LNCaP clone FGC (cell line): ENCODE measurements at regions not wholly inside any gene's neighbourhood (a gene's known extent, or its start where the extent isn't known, plus 50 kb on each side); places are given as distances from the start of the nearest gene placed in this dataset.

Experiments used
- DNase-seq: peaks from one replicate; pipeline ENCODE4 v3.0.0-alpha.2; 2011; ENCODE audit warnings: low read depth
- H3K4me3 ChIP-seq: 2 replicates; pipeline ENCODE4 v1.5.1; 2011; ENCODE audit warnings: mild to moderate bottlenecking, low read depth, low read length, control low read depth
- TF ChIP-seq, protein P1 (sequence below): IDR thresholded peaks from 2 replicates; pipeline ENCODE4 v1.5.1; 2012; ENCODE audit warnings: mild to moderate bottlenecking; ENCODE audit not compliant: control insufficient read depth, insufficient read depth; ENCODE audit errors: extremely low read depth

DNA sequence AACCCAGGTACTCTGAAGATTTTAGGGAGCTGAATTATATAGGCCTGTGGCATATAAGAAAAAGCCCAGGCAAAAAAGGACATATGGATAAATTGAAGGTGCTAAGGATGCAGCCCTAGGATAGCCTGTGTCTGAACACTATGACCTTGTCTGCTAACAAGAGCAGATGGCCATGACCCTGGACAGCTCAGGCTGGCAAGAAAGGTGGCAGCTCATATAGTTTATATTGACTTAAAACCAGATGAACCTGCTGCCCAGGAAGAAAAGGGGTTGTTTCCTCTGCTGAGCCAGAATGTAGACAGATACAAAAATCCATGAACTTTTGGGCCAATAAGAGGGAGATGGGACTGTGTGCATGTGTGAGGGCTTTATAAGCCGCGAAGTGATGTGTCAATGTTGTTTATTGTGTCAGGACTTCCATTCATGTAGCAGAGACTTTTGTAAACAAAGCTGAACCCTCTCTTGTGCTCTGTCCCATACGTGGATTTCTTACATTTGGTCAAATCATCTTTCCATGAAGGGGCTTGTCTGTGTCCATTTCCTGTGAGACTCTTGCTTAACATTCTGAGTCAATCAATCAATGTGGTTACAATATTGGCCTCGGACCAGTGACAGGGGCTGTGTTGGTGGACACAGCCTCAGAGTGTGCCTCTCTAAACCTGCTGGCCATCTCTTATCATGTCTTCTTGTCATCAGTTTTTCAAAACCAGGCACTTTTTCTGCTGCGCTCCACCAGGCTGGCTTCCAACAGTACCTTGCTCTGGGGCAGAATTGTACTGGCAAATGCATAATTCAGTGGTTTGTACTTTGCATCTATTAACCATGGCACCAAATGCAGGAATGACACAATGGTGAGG lies 321.2 kb downstream of the WDR72 start:
- H3K4me3 ChIP-seq = no peak overlapping the region
- peak; percentile 52 for DNase-seq
- TF ChIP-seq, protein P1, sequence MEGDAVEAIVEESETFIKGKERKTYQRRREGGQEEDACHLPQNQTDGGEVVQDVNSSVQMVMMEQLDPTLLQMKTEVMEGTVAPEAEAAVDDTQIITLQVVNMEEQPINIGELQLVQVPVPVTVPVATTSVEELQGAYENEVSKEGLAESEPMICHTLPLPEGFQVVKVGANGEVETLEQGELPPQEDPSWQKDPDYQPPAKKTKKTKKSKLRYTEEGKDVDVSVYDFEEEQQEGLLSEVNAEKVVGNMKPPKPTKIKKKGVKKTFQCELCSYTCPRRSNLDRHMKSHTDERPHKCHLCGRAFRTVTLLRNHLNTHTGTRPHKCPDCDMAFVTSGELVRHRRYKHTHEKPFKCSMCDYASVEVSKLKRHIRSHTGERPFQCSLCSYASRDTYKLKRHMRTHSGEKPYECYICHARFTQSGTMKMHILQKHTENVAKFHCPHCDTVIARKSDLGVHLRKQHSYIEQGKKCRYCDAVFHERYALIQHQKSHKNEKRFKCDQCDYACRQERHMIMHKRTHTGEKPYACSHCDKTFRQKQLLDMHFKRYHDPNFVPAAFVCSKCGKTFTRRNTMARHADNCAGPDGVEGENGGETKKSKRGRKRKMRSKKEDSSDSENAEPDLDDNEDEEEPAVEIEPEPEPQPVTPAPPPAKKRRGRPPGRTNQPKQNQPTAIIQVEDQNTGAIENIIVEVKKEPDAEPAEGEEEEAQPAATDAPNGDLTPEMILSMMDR = no peak

DNA sequence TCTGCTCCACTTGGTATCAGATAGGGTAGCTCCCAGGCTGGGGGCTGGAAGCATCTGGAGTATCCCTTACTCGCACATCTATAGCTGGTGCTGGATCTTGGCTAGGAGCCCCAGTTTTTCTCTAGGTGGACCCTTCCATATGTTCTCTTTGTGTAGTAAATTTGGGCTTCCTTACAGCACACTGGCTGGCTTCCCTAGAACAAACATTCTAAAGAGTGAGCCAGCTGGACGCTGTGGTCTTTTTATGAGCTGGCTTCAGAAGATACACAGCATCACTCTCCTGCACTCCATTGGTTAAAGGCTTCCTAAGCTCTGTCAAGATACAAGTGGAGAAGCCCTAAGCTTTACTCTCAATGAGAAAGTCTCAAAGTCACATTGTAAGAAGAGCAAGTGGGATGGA lies 322.1 kb downstream of the WDR72 start:
- TF ChIP-seq, protein P1 = no peak
- no peak overlapping the region for H3K4me3 ChIP-seq
- DNase-seq = no peak

DNA sequence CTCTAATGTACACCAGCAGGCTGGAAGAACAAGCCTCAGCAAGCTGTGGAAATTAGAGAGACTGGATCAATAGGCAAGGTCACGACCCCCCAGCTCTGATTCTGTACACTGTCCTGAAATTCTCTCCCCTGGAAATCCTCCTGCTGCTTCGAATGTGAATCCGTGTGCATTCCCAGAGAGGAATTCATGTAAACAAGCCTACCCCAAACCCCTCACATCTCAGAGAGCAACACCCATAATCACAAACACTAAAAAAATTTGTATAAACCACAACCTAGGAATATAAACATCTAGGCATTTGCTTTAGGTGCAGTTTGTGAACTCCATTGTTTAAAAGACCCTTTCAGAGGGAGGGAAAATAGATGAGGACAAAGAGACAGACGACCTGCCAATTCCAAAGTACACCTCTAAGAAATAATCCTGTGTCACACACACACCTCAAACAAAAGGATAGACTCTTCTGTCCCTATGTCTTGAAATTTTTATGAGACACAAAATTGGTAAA lies 325.2 kb downstream of the WDR72 start:
- TF ChIP-seq, protein P1 = no peak
- DNase-seq = no peak
- H3K4me3 ChIP-seq = no peak overlapping the region

DNA sequence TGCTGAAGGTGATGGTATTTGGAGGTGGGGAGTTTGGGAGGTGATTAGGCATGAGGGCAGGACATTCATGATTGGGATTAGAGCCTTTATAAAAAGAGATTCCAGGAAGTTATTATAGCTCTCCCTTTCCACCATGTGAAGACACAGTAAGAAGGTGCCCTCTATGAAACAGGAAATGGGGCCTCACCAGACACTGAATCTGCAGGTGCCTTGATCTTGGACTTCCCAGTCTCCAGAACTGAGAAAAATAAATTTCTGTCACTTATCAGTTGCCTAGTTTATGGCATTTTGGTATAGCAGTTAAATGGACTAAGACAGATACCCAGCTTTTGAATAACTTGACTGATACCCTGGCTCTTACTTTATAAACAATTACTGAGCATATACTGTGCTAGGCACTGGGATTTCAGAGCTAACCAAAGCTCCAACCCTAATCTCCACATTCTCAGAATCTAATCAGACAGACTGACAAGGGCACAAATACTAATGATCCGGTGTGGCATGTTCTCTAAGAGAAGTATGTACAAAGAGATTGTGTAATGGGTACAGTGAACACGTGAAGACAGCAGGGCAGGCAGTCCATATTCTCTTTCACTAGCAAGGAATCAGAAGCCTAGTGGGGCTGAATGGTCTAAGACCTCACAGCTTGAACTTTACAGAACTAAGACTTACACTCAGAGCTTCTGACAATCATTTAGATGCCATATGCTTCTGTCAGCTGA lies 343.1 kb downstream of the WDR72 start:
- H3K4me3 ChIP-seq = no peak overlapping the region
- TF ChIP-seq, protein P1 = no peak
- no peak for DNase-seq

DNA sequence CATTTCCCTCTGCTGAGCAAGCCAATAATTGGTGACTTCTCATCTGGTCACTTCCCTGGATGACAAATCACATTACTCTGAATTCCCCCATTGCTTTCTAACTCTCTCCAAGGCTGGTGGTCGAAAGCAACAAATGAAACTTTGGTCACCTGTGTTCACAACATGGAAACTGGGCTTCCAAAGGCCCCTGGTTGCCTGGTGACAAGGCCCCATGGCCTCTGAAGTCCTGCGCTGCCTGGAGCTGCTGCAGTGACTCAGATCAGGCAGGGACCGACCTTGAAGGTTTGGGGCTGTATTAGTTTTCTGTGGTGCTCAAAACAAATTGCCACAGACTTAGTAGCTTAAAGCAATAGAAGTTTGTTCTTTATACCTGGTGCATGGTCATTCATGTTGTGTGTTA lies 345.3 kb downstream of the WDR72 start:
- TF ChIP-seq, protein P1 = no peak
- no peak for DNase-seq
- H3K4me3 ChIP-seq = no peak overlapping the region

DNA sequence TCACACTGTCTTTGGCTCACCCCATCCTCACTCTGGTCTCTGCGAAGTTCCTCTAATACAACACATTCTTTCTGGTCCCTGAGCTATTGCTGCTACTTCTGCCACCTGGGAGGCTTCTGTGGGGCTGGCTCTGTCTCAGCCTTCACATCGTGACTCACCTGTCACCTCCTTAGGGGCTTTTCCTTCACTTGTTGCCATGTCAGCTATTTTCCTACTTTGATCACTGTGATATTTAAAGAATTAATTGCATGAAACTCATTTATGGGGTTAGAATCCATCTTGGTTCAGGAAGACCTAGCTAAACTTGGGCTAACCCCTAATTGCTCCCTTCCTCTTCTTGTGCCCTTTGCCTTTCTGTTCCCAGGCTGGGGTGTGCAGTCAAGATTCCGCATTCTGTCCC lies 346.9 kb downstream of the WDR72 start:
- no peak overlapping the region for H3K4me3 ChIP-seq
- DNase-seq = no peak
- TF ChIP-seq, protein P1 = no peak
